ENCODE measurements at regions not wholly inside any gene's neighbourhood (a gene's known extent, or its start where the extent isn't known, plus 50 kb on each side); places are given as distances from the start of the nearest gene placed in this dataset.
"Not testable (repeated sequence)": the region's sequence is repeated elsewhere in the genome, so short reads cannot be mapped to it uniquely, and the experiment has no call there.

GRCh38 chr14:104392396-104393198 is 187.0 kb upstream of the C14orf180 start:
- no peak for DNase-seq (ENCODE audit: low read depth in 4 of 4, low spot score in 2 of 4)

- DNase-seq (ENCODE audit: low read depth in 4 of 4, low spot score in 2 of 4) = no peak
These were observed 186.2 kb upstream of the C14orf180 start for GRCh38 chr14:104393199-104393897.

- no peak for DNase-seq (ENCODE audit: low read depth in 4 of 4, low spot score in 2 of 4)
These were observed 185.6 kb upstream of the C14orf180 start for GRCh38 chr14:104393898-104394381.

- DNase-seq (ENCODE audit: low read depth in 4 of 4, low spot score in 2 of 4) = no peak
These were observed 185.1 kb upstream of the C14orf180 start for GRCh38 chr14:104394409-104394851.

GRCh38 chr14:104395276-104395675 is 184.3 kb upstream of the C14orf180 start:
- no peak for DNase-seq (ENCODE audit: low read depth in 4 of 4, low spot score in 2 of 4)

GRCh38 chr14:104395941-104396681 is 183.5 kb upstream of the C14orf180 start:
- no peak for DNase-seq (ENCODE audit: low read depth in 4 of 4, low spot score in 2 of 4)

GRCh38 chr14:104396682-104397470 is 182.7 kb upstream of the C14orf180 start:
- no peak for DNase-seq (ENCODE audit: low read depth in 4 of 4, low spot score in 2 of 4)

GRCh38 chr14:104397956-104398355 is 181.6 kb upstream of the C14orf180 start:
- no peak for DNase-seq (ENCODE audit: low read depth in 4 of 4, low spot score in 2 of 4)

GRCh38 chr14:104398656-104399055 is 180.9 kb upstream of the C14orf180 start:
- DNase-seq (ENCODE audit: low read depth in 4 of 4, low spot score in 2 of 4) = no peak

- DNase-seq (ENCODE audit: low read depth in 4 of 4, low spot score in 2 of 4) = no peak
These were observed 180.0 kb upstream of the C14orf180 start for GRCh38 chr14:104399432-104400155.

GRCh38 chr14:104400355-104400754 is 179.2 kb upstream of the C14orf180 start:
- no peak for DNase-seq (ENCODE audit: low read depth in 4 of 4, low spot score in 2 of 4)

GRCh38 chr14:104401785-104402184 is 177.8 kb upstream of the C14orf180 start:
- no peak for DNase-seq (ENCODE audit: low read depth in 4 of 4, low spot score in 2 of 4)

GRCh38 chr14:104402303-104402702 is 177.3 kb upstream of the C14orf180 start:
- DNase-seq (ENCODE audit: low read depth in 4 of 4, low spot score in 2 of 4) = not testable (repeated sequence)

GRCh38 chr14:104403421-104404220 is 175.9 kb upstream of the C14orf180 start:
- no peak for DNase-seq (ENCODE audit: low read depth in 4 of 4, low spot score in 2 of 4)

- DNase-seq (ENCODE audit: low read depth in 4 of 4, low spot score in 2 of 4) = no peak
These were observed 174.6 kb upstream of the C14orf180 start for GRCh38 chr14:104404922-104405321.

GRCh38 chr14:104405360-104406226 is 174.0 kb upstream of the C14orf180 start:
- DNase-seq (ENCODE audit: low read depth in 4 of 4, low spot score in 2 of 4) = no peak

GRCh38 chr14:104406831-104407230 is 172.7 kb upstream of the C14orf180 start:
- no peak for DNase-seq (ENCODE audit: low read depth in 4 of 4, low spot score in 2 of 4)

- DNase-seq (ENCODE audit: low read depth in 4 of 4, low spot score in 2 of 4) = no peak
These were observed 163.2 kb upstream of the C14orf180 start for GRCh38 chr14:104416383-104416782.
